ENCODE measurements at regions not wholly inside any gene's neighbourhood (a gene's known extent, or its start where the extent isn't known, plus 50 kb on each side); places are given as distances from the start of the nearest gene placed in this dataset.

GRCh38 chr11:35085531-35086165 is 53.3 kb upstream of the CD44 start:
- H3K4me1 Mint-ChIP-seq (ENCODE audit: low read depth): peaks cover 60% of the 10 kb centered on the region
- peaks cover 4% of the 10 kb centered on the region for H3K27me3 Mint-ChIP-seq (ENCODE audit: low read depth)
- H3K36me3 Mint-ChIP-seq (ENCODE audit: low read depth): peaks cover 13% of the 10 kb centered on the region
- H3K27ac Mint-ChIP-seq: no peak overlapping the region
- no peak overlapping the region for H3K4me3 Mint-ChIP-seq
- H3K9me3 Mint-ChIP-seq: no peaks in the 10 kb centered on the region

- H3K4me1 Mint-ChIP-seq (ENCODE audit: low read depth): peaks cover 46% of the 10 kb centered on the region
- H3K36me3 Mint-ChIP-seq (ENCODE audit: low read depth): peaks cover 11% of the 10 kb centered on the region
- H3K27ac Mint-ChIP-seq: no peak overlapping the region
- peaks cover 4% of the 10 kb centered on the region for H3K9me3 Mint-ChIP-seq
- H3K4me3 Mint-ChIP-seq: no peak overlapping the region
- H3K27me3 Mint-ChIP-seq (ENCODE audit: low read depth): peaks cover 12% of the 10 kb centered on the region
Observed at GRCh38 chr11:35087648-35088047, 51.3 kb upstream of the CD44 start.

GRCh38 chr11:35088226-35088625 is 50.7 kb upstream of the CD44 start:
- Mint-ChIP-seq H3K36me3 (ENCODE audit: low read depth) (peaks cover 11% of the 10 kb centered on the region), H3K27ac (no peak overlapping the region), H3K27me3 (ENCODE audit: low read depth) (peaks cover 17% of the 10 kb centered on the region), H3K4me3 (no peak overlapping the region), H3K9me3 (peaks cover 4% of the 10 kb centered on the region), H3K4me1 (ENCODE audit: low read depth) (peaks cover 40% of the 10 kb centered on the region)

- Mint-ChIP-seq H3K4me3 (no peak overlapping the region), H3K36me3 (ENCODE audit: low read depth) (peaks cover 11% of the 10 kb centered on the region), H3K4me1 (ENCODE audit: low read depth) (peaks cover 35% of the 10 kb centered on the region), H3K9me3 (peaks cover 4% of the 10 kb centered on the region), H3K27ac (peak overlapping the region; percentile 20), H3K27me3 (ENCODE audit: low read depth) (peaks cover 21% of the 10 kb centered on the region)
Observed at GRCh38 chr11:35088676-35089075, 50.3 kb upstream of the CD44 start.

Data from T-helper 1 cell treated with Interleukin-12 subunit alpha and Interleukin-12 subunit beta and Interleukin-4 antibody, amounts not matched to agents 30 μg/mL and 1 μg/mL, for 36 hours (primary cell).